ENCODE measurements at regions not wholly inside any gene's neighbourhood (a gene's known extent, or its start where the extent isn't known, plus 50 kb on each side); places are given as distances from the start of the nearest gene placed in this dataset.

DNA sequence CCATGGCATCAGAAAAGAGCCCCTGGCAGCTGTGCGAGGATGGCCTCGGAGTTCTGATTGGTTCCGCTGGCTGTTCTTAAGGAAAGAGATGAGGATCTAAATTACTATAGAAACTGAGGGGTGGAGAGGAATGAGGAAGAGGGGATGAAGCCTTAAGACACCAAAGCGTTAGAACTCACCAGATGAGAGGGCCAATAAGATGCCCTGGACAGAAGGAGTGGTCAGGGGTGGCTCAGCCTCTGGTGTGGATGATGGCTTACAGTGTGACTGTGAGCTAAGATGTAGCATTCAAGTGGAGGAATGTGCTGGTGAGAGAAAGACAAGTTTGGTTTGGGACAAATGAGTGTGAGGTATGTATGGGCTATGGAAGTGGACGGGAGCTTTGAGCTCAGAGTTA is 97.8 kb downstream of the ZFP36L2 start:
- TF ChIP-seq CTCF (IDR thresholded peaks at IDR 0.05; ENCODE audit: insufficient read depth, missing control alignments) = no peak
- DNase-seq (ENCODE audit: insufficient read length, low spot score) (no peak), FAIRE-seq (no peak)

DNA sequence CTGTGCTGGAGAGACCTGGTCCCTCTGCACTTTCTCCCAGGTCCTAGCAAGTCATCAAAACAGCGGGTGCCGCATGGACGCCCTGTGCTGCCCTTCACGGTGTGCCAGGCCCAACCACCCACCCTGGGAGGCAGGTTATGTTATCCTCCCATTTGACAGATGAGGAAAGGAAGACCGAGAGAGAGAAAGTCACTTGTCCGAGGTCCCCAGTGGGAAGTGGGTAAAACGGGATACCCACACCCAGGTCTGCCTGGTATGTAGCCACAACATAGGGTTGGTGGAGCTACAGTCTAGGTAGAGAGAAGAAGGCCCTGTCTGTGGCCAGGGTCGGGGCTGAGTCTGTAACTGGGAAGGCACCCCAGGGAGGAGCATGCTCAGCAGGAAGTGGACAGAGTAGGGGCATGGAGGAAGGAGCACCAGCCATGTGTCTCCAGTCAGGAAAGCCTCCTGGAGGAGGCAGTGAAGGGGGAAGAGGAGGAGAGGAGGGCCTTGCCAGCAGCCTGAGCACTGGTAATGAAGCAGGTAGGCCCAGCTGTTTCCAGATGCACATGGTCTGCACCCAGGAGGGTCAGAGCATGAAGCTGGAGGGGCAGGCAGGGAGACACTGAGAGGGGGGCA is 98.4 kb downstream of the ZFP36L2 start:
- no peak for TF ChIP-seq CTCF (IDR thresholded peaks at IDR 0.05; ENCODE audit: insufficient read depth, missing control alignments)
- DNase-seq (ENCODE audit: insufficient read length, low spot score) = no peak
- no peak for FAIRE-seq

- FAIRE-seq (no peak), DNase-seq (ENCODE audit: insufficient read length, low spot score) (no peak)
- peak; percentile 27 for TF ChIP-seq CTCF (IDR thresholded peaks at IDR 0.05; ENCODE audit: insufficient read depth, missing control alignments)
These were observed 99.0 kb downstream of the ZFP36L2 start for GRCh38 chr2:43127208-43127940.

- no peak for TF ChIP-seq CTCF (IDR thresholded peaks at IDR 0.05; ENCODE audit: insufficient read depth, missing control alignments)
- FAIRE-seq (no peak), DNase-seq (ENCODE audit: insufficient read length, low spot score) (no peak)
These were observed 99.6 kb downstream of the ZFP36L2 start for GRCh38 chr2:43126817-43127207.

DNA sequence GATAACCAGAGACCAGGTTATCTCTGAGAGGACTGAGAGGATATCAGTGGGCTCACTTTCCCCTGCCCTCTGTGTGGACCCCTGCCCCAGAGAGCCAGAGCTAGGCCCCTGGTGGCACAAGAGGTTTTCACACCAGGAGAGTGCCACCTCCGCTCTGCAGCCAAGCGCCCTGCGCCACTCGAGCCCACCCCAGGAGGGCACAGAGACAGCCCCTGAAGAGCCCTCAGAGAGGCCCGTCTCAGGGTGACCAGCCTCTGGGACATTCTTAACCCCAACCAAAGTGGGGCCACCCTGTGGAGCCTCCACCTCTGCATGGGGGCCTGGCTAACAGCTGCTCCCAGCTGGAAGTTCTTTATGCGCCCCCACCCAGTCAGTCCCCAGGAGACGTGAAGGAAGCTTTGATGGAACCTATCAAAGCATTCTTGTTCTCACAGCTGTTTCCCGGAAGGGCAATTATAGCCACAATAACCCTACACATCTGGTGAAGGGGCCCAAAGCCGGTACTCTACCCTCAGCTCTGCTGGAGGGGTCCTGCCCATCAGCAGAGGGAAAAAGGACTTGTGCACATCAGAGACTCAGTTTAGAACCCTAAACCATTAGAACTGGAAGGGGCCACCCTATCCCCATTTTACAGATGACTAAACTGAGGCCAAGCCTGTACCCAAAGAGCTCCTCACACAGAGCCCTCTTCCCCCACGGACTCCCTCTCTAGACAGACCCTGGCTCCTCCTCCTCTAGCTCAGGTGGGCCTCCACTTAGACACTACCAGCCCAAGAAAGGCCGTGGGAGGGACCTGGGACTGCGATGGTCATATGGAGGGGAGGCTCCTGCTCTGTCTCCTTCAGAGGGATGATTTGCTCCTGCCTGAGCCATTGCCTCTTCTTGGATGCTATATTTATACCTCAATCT is 101.1 kb downstream of the ZFP36L2 start:
- no peak for FAIRE-seq
- TF ChIP-seq CTCF (IDR thresholded peaks at IDR 0.05; ENCODE audit: insufficient read depth, missing control alignments) = no peak
- DNase-seq (ENCODE audit: insufficient read length, low spot score) = no peak

DNA sequence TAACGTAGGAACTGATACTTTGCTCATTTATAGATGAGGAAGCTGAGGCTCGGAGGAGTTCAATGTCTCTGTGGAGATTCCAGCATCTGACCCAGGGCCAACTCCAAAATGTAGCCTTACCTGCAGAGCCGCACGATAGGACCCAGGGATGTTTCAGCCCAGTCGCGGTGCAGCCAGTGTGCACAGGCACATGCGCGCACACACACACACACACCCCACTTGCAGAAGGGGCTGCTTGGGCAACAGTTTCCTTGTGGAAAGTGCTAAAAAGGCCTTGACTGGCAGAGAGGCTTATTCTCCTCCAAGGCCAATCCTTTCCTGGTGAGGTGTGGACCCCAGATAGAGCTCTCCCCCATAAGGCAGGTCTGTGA is 101.7 kb downstream of the ZFP36L2 start:
- no peak for TF ChIP-seq CTCF (IDR thresholded peaks at IDR 0.05; ENCODE audit: insufficient read depth, missing control alignments)
- FAIRE-seq = no peak
- no peak for DNase-seq (ENCODE audit: insufficient read length, low spot score)
